ENCODE measurements at regions not wholly inside any gene's neighbourhood (a gene's known extent, or its start where the extent isn't known, plus 50 kb on each side); places are given as distances from the start of the nearest gene placed in this dataset.
A peak's percentile ranks its signal among the peaks of the same experiment; 100 is the strongest.

- Histone ChIP-seq H3K18ac (ENCODE audit: insufficient read length, low read depth, low read length) (no peak overlapping the region), H3K27me3 (ENCODE audit: insufficient read depth, low read length) (no peaks in the 10 kb centered on the region), H2BK12ac (ENCODE audit: insufficient read length, low read depth, low read length) (no peak overlapping the region), H3K4ac (ENCODE audit: low read depth, low read length) (no peak overlapping the region), H3K27ac (ENCODE audit: insufficient read length, low read depth, low read length) (no peak overlapping the region), H3T11ph (ENCODE audit: low read length) (no peak overlapping the region), H3K23ac (ENCODE audit: insufficient read length, low read depth, low read length) (no peak overlapping the region), H3K23me2 (ENCODE audit: insufficient read length, low read depth, low read length, poor library complexity, severe bottlenecking) (no peaks in the 10 kb centered on the region), H2AFZ (ENCODE audit: low read length) (no peak overlapping the region), H3K4me2 (ENCODE audit: insufficient read depth, insufficient read length, low read length) (no peak overlapping the region), H4K8ac (replicated peaks; ENCODE audit: insufficient read length, low read depth, low read length) (no peak overlapping the region), H3K9me3 (ENCODE audit: control insufficient read depth, low read depth, low read length) (no peaks in the 10 kb centered on the region), H3K79me1 (ENCODE audit: insufficient read depth, low read depth, low read length, poor library complexity, severe bottlenecking) (no peaks in the 10 kb centered on the region), H2BK20ac (ENCODE audit: low read depth, low read length, poor library complexity, severe bottlenecking) (no peak overlapping the region), H3K56ac (ENCODE audit: insufficient read length, low read depth, low read length) (no peak overlapping the region), H3K9ac (ENCODE audit: extremely low read depth, insufficient read length, low read length) (no peak overlapping the region), H4K91ac (ENCODE audit: insufficient read length, low read depth, low read length) (no peak overlapping the region), H2BK5ac (ENCODE audit: insufficient read length, low read length) (no peak overlapping the region), H3K4me1 (ENCODE audit: insufficient read depth, low read length) (no peaks in the 10 kb centered on the region), H3K14ac (ENCODE audit: insufficient read depth, low read length) (no peak overlapping the region), H2BK120ac (ENCODE audit: low read depth, low read length, poor library complexity, severe bottlenecking) (no peak overlapping the region), H2BK15ac (ENCODE audit: low read depth, low read length) (no peak overlapping the region), H4K5ac (ENCODE audit: insufficient read length, low read depth, low read length) (no peak overlapping the region), H4K20me1 (ENCODE audit: control insufficient read depth, insufficient read depth, insufficient read length) (no peaks in the 10 kb centered on the region), H3K79me2 (ENCODE audit: insufficient read depth, low read length) (no peaks in the 10 kb centered on the region), H2AK5ac (ENCODE audit: insufficient read length, low read length) (no peak overlapping the region)
- H3K4me1 Mint-ChIP-seq: peaks cover 9 to 23% of the 10 kb centered on the region in 2 experiments
- H3K9me3 Mint-ChIP-seq: no peaks in the 10 kb centered on the region
- H3K27ac Mint-ChIP-seq: no peak overlapping the region
- TF ChIP-seq CTCF (conservative IDR thresholded peaks at IDR 0.05): peak; percentile 80
- no peaks in the 10 kb centered on the region for H3K36me3 Mint-ChIP-seq (ENCODE audit: insufficient read depth in 1 of 3, low read depth in 3 of 3)
- WGBS (ENCODE audit: extremely low coverage, insufficient read length, low lambda C conversion rate): no CpG with 5 or more reads among the region's 7 CpGs
- no peak overlapping the region for H3K4me3 Mint-ChIP-seq
- H3K27me3 Mint-ChIP-seq (ENCODE audit: low read depth): no peaks in the 10 kb centered on the region
- DNase-seq: no peak
Observed at GRCh38 chr1:89454845-89455521, 69.6 kb upstream of the LRRC8B start.

Data from H9 (cell line).